Hepatocyte (in vitro differentiated cells): ENCODE measurements at regions not wholly inside any gene's neighbourhood (a gene's known extent, or its start where the extent isn't known, plus 50 kb on each side); places are given as distances from the start of the nearest gene placed in this dataset.

Source experiments
- EZH2 ChIP-seq: fragments of 200-600 bp; sonication (generic); IDR thresholded peaks from 2 replicates; pipeline ENCODE4 v1.6.1; 2016; ENCODE audit warnings: antibody characterized with exemption, mild to moderate bottlenecking, borderline replicate concordance
- EZH2phosphoT487 ChIP-seq: fragments of 200-600 bp; sonication (generic); IDR thresholded peaks from one replicate; pipeline ENCODE4 v1.6.1; 2018; ENCODE audit warnings: antibody characterized with exemption, mild to moderate bottlenecking, low read depth, moderate library complexity; ENCODE audit not compliant: unreplicated experiment, severe bottlenecking
- TF ChIP-seq, protein P1 (sequence below): fragments of 200-600 bp; sonication (generic); IDR thresholded peaks from 2 replicates; pipeline ENCODE4 v1.5.1; 2016; ENCODE audit warnings: antibody characterized with exemption, mild to moderate bottlenecking; ENCODE audit not compliant: poor library complexity

DNA sequence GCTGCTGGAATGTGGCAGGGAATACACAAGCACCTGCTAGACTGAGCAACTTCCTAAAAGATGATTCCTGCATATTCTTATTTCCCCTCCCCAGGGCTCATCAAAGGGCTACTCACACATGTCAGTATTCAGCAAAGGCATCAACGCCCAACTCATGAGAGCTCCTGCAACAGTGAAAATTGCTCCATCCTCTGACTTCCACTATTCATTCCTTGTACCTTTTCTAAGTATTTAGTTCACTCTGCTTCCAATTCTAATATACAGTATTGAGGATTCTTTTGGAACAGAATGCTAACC is 84.1 kb downstream of the SCN11A start:
- TF ChIP-seq, protein P1, sequence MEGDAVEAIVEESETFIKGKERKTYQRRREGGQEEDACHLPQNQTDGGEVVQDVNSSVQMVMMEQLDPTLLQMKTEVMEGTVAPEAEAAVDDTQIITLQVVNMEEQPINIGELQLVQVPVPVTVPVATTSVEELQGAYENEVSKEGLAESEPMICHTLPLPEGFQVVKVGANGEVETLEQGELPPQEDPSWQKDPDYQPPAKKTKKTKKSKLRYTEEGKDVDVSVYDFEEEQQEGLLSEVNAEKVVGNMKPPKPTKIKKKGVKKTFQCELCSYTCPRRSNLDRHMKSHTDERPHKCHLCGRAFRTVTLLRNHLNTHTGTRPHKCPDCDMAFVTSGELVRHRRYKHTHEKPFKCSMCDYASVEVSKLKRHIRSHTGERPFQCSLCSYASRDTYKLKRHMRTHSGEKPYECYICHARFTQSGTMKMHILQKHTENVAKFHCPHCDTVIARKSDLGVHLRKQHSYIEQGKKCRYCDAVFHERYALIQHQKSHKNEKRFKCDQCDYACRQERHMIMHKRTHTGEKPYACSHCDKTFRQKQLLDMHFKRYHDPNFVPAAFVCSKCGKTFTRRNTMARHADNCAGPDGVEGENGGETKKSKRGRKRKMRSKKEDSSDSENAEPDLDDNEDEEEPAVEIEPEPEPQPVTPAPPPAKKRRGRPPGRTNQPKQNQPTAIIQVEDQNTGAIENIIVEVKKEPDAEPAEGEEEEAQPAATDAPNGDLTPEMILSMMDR: no peak
- TF ChIP-seq EZH2 (no peak), EZH2phosphoT487 (no peak)
